ENCODE measurements at regions not wholly inside any gene's neighbourhood (a gene's known extent, or its start where the extent isn't known, plus 50 kb on each side); places are given as distances from the start of the nearest gene placed in this dataset.
"Not testable (repeated sequence)": the region's sequence is repeated elsewhere in the genome, so short reads cannot be mapped to it uniquely, and the experiment has no call there.

DNA sequence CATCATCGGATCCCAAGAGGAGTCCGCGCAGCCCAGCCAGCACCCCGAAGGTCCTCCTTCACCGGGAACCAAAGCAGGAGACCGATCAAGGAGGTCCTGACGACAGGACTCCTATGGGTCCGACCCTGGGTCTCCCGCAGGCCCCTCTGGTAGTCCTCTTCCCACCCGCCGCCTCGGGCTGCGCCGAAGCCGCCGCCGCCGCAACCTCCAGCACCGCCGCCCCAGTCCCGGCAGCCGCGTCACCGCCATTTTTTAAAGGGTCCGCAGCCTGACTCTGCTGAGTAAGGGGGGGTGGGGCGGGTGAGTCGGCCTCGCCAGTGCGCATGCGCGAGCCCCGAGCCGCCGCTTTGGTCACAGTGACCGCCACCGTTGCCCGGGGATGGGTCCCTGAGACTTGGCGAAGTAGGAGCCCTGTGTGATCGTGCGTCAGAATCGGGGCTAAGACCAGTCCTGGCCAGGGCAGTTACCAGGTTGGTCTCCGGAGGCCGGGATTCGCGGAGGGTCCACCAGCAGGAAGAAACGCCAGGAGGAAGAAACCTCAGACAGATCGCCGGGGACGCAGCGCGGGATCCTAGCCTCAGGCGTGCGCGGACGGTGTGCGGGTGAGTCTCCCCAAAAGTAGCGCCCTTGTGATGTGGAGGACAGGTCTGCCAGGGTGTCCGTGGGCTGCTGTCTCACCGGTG lies 1419.2 kb upstream of the PCDH10 start:
- not testable (repeated sequence) for H3K4me1 ChIP-seq (ENCODE audit: control insufficient read depth, insufficient read depth, low read length); H3K4me2 ChIP-seq (ENCODE audit: low read length); H3K27me3 ChIP-seq (ENCODE audit: control insufficient read depth, insufficient read depth, low read length); H3K9ac ChIP-seq (ENCODE audit: low read depth, low read length); H3K36me3 ChIP-seq (ENCODE audit: insufficient read depth, low read length); H3K9me3 ChIP-seq (replicated peaks; ENCODE audit: low read length); H3K4me3 ChIP-seq (ENCODE audit: low read length)

DNA sequence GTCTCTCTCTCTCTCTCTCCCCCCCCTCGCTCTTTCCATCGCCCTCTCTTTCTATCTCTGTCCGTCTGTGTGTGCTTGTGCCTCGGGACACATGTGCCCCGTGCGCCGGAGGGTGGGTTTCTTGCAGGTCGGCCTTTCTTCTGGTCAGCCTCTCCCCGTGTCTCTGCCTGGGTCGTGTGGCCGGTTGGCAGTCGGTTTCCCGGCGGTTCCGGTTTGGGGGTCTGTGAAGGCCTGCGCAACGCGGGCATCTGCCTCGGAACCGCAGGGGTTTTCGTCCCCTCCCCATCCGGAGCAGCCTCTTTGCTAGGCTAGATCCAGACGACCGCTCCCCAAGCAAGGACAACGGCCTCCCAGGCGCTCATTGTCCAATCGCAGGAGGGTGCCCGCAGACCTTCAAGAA lies 1418.5 kb upstream of the PCDH10 start:
- H3K4me1 ChIP-seq (ENCODE audit: control insufficient read depth, insufficient read depth, low read length); H3K9ac ChIP-seq (ENCODE audit: low read depth, low read length); H3K9me3 ChIP-seq (replicated peaks; ENCODE audit: low read length); H3K36me3 ChIP-seq (ENCODE audit: insufficient read depth, low read length); H3K4me2 ChIP-seq (ENCODE audit: low read length); H3K27me3 ChIP-seq (ENCODE audit: control insufficient read depth, insufficient read depth, low read length); H3K4me3 ChIP-seq (ENCODE audit: low read length): not testable (repeated sequence)

DNA sequence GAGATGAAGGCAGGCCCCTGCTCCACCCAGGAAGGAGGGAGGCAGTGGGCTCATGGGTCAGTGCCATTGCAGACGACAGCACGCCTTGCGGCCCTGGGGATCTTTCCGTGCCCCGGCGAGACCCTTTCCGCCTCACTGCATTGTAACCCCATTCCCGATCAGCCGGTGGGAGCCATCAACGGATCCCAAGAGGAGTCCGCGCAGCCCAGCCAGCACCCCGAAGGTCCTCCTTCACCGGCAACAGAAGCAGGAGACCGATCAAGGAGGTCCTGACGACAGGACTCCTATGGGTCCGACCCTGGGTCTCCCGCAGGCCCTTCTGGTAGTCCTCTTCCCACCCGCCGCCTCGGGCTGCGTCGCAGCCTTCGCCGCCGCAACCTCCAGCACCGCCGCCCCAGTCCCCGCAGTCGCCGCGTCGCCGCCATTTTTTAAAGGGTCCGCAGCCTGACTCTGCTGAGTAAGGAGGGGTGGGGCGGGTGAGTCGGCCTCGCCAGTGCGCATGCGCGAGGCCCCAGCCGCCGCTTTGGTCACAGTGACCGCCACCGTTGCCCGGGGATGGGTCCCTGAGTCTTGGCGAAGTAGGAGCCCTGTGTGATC lies 1417.0 kb upstream of the PCDH10 start:
- H3K9ac ChIP-seq (ENCODE audit: low read depth, low read length); H3K36me3 ChIP-seq (ENCODE audit: insufficient read depth, low read length); H3K4me1 ChIP-seq (ENCODE audit: control insufficient read depth, insufficient read depth, low read length); H3K4me3 ChIP-seq (ENCODE audit: low read length); H3K27me3 ChIP-seq (ENCODE audit: control insufficient read depth, insufficient read depth, low read length); H3K9me3 ChIP-seq (replicated peaks; ENCODE audit: low read length); H3K4me2 ChIP-seq (ENCODE audit: low read length): not testable (repeated sequence)

DNA sequence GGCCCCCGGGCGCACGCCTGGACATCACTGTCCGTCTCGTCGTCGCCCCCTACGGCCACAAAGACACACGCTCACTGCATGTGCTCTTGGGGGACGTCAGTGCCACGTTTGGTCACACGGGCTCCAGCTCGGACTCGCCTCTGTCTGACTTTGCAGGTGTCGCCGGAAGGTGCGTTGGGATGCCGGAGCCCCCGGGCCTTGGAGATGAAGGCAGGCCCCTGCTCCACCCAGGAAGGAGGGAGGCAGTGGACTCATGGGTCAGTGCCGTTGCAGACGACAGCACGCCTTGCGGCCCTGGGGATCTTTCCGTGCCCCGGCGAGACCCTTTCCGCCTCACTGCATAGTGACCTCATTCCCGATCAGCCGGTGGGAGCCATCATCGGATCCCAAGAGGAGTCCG lies 1414.8 kb upstream of the PCDH10 start:
- not testable (repeated sequence) for H3K4me3 ChIP-seq (ENCODE audit: low read length); H3K4me1 ChIP-seq (ENCODE audit: control insufficient read depth, insufficient read depth, low read length); H3K4me2 ChIP-seq (ENCODE audit: low read length); H3K9ac ChIP-seq (ENCODE audit: low read depth, low read length); H3K36me3 ChIP-seq (ENCODE audit: insufficient read depth, low read length); H3K27me3 ChIP-seq (ENCODE audit: control insufficient read depth, insufficient read depth, low read length); H3K9me3 ChIP-seq (replicated peaks; ENCODE audit: low read length)

DNA sequence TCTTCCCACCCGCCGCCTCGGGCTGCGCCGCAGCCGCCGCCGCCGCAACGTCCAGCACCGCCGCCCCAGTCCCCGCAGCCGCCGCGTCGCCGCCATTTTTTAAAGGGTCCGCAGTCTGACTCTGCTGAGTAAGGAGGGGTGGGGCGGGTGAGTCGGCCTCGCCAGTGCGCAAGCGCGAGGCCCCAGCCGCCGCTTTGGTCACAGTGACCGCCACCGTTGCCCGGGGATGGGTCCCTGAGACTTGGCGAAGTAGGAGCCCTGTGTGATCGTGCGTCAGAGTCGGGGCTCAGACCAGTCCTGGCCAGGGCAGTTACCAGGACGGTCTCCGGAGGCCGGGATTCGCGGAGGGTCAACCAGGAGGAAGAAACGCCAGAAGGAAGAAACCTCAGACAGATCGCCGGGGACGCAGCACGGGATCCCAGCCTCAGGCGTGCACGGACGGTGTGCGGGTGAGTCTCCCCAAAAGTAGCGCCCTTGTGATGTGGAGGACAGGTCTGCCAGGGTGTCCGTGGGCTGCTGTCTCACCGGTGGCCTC lies 1414.2 kb upstream of the PCDH10 start:
- H3K27me3 ChIP-seq (ENCODE audit: control insufficient read depth, insufficient read depth, low read length); H3K4me1 ChIP-seq (ENCODE audit: control insufficient read depth, insufficient read depth, low read length); H3K9me3 ChIP-seq (replicated peaks; ENCODE audit: low read length); H3K9ac ChIP-seq (ENCODE audit: low read depth, low read length); H3K36me3 ChIP-seq (ENCODE audit: insufficient read depth, low read length); H3K4me3 ChIP-seq (ENCODE audit: low read length); H3K4me2 ChIP-seq (ENCODE audit: low read length): not testable (repeated sequence)

DNA sequence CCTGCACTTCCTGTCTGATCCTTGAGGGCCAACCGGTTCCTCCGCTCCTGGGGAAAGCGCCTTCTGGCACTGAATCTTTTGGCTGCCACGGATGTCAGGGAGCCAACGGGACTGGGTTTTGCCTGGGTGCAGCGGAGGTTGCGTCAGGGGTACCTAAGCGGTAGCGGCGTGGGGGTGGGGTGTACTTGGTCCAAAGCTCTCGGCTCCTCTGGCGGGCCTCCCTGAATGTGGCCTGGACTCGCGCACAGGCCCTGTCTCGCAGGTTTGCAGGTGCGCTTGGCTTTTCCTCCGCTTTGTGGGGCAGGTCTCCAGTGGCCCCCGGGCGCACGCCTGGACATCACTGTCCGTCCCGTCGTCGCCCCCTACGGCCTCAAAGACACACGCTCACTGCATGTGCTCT lies 1410.1 kb upstream of the PCDH10 start:
- H3K27me3 ChIP-seq (ENCODE audit: control insufficient read depth, insufficient read depth, low read length); H3K4me3 ChIP-seq (ENCODE audit: low read length); H3K4me1 ChIP-seq (ENCODE audit: control insufficient read depth, insufficient read depth, low read length); H3K9me3 ChIP-seq (replicated peaks; ENCODE audit: low read length); H3K4me2 ChIP-seq (ENCODE audit: low read length); H3K36me3 ChIP-seq (ENCODE audit: insufficient read depth, low read length); H3K9ac ChIP-seq (ENCODE audit: low read depth, low read length): not testable (repeated sequence)

DNA sequence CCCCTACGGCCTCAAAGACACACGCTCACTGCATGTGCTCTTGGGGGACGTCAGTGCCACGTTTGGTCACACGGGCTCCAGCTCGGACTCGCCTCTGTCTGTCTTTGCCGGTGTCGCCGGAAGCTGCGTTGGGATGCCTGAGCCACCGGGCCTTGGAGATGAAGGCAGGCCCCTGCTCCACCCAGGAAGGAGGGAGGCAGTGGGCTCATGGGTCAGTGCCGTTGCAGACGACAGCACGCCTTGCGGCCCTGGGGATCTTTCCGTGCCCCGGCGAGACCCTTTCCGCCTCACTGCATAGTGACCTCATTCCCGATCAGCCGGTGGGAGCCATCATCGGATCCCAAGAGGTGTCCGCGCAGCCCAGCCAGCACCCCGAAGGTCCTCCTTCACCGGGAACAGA lies 1407.3 kb upstream of the PCDH10 start:
- not testable (repeated sequence) for H3K27me3 ChIP-seq (ENCODE audit: control insufficient read depth, insufficient read depth, low read length); H3K4me2 ChIP-seq (ENCODE audit: low read length)

DNA sequence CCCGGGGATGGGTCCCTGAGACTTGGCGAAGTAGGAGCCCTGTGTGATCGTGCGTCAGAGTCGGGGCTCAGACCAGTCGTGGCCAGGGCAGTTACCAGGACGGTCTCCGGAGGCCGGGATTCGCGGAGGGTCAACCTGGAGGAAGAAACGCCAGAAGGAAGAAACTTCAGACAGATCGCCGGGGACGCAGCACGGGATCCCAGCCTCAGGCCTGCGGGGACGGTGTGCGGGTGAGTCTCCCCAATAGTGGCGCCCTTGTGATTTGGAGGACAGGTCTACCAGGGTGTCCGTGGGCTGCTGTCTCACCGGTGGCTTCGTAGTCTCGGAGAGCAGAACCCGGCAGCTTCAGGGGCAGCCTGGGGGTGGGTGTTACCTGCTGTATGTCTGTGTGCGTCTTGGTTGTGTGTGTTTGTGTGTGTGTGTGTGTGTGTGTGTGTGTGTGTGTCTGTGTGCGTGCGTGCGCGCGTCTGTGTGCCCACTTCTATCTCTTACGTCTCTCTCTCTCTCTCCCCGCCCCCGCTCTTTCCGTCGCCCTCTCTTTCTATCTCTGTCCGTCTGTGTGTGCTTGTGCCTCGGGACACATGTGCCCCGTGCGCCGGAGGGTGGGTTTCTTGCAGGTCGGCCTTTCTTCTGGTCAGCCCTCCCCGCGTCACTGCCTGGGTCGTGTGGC lies 1406.4 kb upstream of the PCDH10 start:
- H3K27me3 ChIP-seq (ENCODE audit: control insufficient read depth, insufficient read depth, low read length); H3K4me3 ChIP-seq (ENCODE audit: low read length); H3K4me1 ChIP-seq (ENCODE audit: control insufficient read depth, insufficient read depth, low read length); H3K36me3 ChIP-seq (ENCODE audit: insufficient read depth, low read length); H3K4me2 ChIP-seq (ENCODE audit: low read length); H3K9ac ChIP-seq (ENCODE audit: low read depth, low read length); H3K9me3 ChIP-seq (replicated peaks; ENCODE audit: low read length): not testable (repeated sequence)

More for the DNA sequence above, 1407.3 kb upstream of the PCDH10 start:
- not testable (repeated sequence) for H3K4me1 ChIP-seq (ENCODE audit: control insufficient read depth, insufficient read depth, low read length); H3K9me3 ChIP-seq (replicated peaks; ENCODE audit: low read length); H3K4me3 ChIP-seq (ENCODE audit: low read length); H3K36me3 ChIP-seq (ENCODE audit: insufficient read depth, low read length); H3K9ac ChIP-seq (ENCODE audit: low read depth, low read length)

DNA sequence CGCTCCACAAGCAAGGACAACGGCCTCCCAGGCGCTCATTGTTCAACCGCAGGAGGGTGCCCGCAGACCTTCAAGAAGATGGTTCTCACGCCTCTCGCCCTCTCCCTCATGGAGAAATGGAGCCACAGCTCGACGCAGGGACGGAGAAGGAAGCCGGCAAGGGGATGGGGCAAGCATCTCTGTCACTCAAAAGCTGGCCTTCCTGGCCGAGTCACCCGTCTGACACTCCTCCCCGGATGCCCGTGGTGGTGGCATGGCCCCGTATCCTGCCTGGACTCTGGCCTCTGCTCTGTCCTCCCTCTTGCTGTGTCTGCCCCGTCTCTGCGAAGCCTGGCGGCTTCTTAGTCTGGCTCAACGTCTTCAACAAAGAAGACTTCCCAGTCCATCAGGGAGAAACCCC lies 1405.7 kb upstream of the PCDH10 start:
- H3K36me3 ChIP-seq (ENCODE audit: insufficient read depth, low read length); H3K4me2 ChIP-seq (ENCODE audit: low read length); H3K9ac ChIP-seq (ENCODE audit: low read depth, low read length); H3K4me1 ChIP-seq (ENCODE audit: control insufficient read depth, insufficient read depth, low read length); H3K4me3 ChIP-seq (ENCODE audit: low read length); H3K9me3 ChIP-seq (replicated peaks; ENCODE audit: low read length); H3K27me3 ChIP-seq (ENCODE audit: control insufficient read depth, insufficient read depth, low read length): not testable (repeated sequence)

DNA sequence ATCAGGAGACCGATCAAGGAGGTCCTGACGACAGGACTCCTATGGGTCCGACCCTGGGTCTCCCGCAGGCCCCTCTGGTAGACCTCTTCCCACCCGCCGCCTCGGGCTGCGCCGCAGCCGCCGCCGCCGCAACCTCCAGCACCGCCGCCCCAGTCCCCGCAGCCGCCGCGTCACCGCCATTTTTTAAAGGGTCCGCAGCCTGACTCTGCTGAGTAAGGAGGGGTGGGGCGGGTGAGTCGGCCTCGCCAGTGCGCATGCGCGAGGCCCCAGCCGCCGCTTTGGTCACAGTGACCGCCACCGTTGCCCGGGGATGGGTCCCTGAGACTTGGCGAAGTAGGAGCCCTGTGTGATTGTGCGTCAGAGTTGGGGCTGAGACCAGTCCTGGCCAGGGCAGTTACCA lies 1401.9 kb upstream of the PCDH10 start:
- not testable (repeated sequence) for H3K27me3 ChIP-seq (ENCODE audit: control insufficient read depth, insufficient read depth, low read length); H3K9me3 ChIP-seq (replicated peaks; ENCODE audit: low read length); H3K4me1 ChIP-seq (ENCODE audit: control insufficient read depth, insufficient read depth, low read length); H3K9ac ChIP-seq (ENCODE audit: low read depth, low read length); H3K36me3 ChIP-seq (ENCODE audit: insufficient read depth, low read length); H3K4me2 ChIP-seq (ENCODE audit: low read length); H3K4me3 ChIP-seq (ENCODE audit: low read length)

DNA sequence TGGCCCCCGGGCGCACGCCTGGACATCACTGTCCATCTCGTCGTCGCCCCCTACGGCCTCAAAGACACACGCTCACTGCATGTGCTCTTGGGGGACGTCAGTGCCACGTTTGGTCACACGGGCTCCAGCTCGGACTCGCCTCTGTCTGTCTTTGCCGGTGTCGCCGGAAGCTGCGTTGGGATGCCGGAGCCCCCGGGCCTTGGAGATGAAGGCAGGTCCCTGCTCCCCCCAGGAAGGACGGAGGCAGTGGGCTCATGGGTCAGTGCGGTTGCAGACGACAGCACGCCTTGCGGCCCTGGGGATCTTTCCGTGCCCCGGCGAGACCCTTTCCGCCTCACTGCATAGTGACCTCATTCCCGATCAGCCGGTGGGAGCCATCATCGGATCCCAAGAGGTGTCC lies 1399.9 kb upstream of the PCDH10 start:
- H3K4me3 ChIP-seq (ENCODE audit: low read length); H3K9me3 ChIP-seq (replicated peaks; ENCODE audit: low read length); H3K27me3 ChIP-seq (ENCODE audit: control insufficient read depth, insufficient read depth, low read length); H3K4me2 ChIP-seq (ENCODE audit: low read length); H3K9ac ChIP-seq (ENCODE audit: low read depth, low read length); H3K4me1 ChIP-seq (ENCODE audit: control insufficient read depth, insufficient read depth, low read length); H3K36me3 ChIP-seq (ENCODE audit: insufficient read depth, low read length): not testable (repeated sequence)

DNA sequence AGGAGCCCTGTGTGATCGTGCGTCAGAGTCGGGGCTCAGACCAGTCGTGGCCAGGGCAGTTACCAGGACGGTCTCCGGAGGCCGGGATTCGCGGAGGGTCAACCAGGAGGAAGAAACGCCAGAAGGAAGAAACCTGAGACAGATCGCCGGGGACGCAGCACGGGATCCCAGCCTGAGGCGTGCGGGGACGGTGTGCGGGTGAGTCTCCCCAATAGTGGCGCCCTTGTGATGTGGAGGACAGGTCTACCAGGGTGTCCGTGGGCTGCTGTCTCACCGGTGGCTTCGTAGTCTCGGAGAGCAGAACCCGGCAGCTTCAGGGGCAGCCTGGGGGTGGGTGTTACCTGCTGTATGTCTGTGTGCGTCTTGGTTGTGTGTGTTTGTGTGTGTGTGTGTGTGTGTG lies 1399.1 kb upstream of the PCDH10 start:
- H3K9me3 ChIP-seq (replicated peaks; ENCODE audit: low read length); H3K36me3 ChIP-seq (ENCODE audit: insufficient read depth, low read length); H3K27me3 ChIP-seq (ENCODE audit: control insufficient read depth, insufficient read depth, low read length); H3K9ac ChIP-seq (ENCODE audit: low read depth, low read length); H3K4me1 ChIP-seq (ENCODE audit: control insufficient read depth, insufficient read depth, low read length); H3K4me2 ChIP-seq (ENCODE audit: low read length); H3K4me3 ChIP-seq (ENCODE audit: low read length): not testable (repeated sequence)
